Type B pancreatic cell (in vitro differentiated cells): ENCODE measurements at regions not wholly inside any gene's neighbourhood (a gene's known extent, or its start where the extent isn't known, plus 50 kb on each side); places are given as distances from the start of the nearest gene placed in this dataset.

Experiments used
- DNase-seq: peaks from one replicate; pipeline ENCODE4 v3.0.0; 2021; ENCODE audit warnings: mixed read lengths; ENCODE audit not compliant: unreplicated experiment; ENCODE audit errors: extremely low spot score
- H3K27ac Mint-ChIP-seq: 2 replicates; pipeline ENCODE4 v1.8.0; 2021; ENCODE audit warnings: mild to moderate bottlenecking, mixed read lengths
- H3K27me3 Mint-ChIP-seq: 2 replicates; pipeline ENCODE4 v1.8.0; 2021; ENCODE audit warnings: mixed read lengths
- H3K36me3 Mint-ChIP-seq: 2 replicates; pipeline ENCODE4 v1.8.0; 2021; ENCODE audit warnings: mixed read lengths
- H3K4me1 Mint-ChIP-seq: one replicate; pipeline ENCODE4 v1.8.0; 2021; ENCODE audit warnings: mixed read lengths; ENCODE audit not compliant: unreplicated experiment
- H3K4me3 Mint-ChIP-seq: 2 replicates; pipeline ENCODE4 v1.8.0; 2021; ENCODE audit warnings: mild to moderate bottlenecking, mixed read lengths
- H3K9me3 Mint-ChIP-seq: 2 replicates; pipeline ENCODE4 v1.8.0; 2021; ENCODE audit warnings: mixed read lengths
- CTCF ChIP-seq: fragments of 200-600 bp; sonication (generic); conservative IDR thresholded peaks from 2 replicates; pipeline ENCODE4 v1.5.0; 2021; ENCODE audit warnings: antibody characterized with exemption, mild to moderate bottlenecking

- H3K36me3 Mint-ChIP-seq: no peaks in the 10 kb centered on the region
- no peak for DNase-seq
- H3K4me3 Mint-ChIP-seq: no peak overlapping the region
- no peaks in the 10 kb centered on the region for H3K27me3 Mint-ChIP-seq
- peaks cover 13% of the 10 kb centered on the region for H3K4me1 Mint-ChIP-seq
- H3K27ac Mint-ChIP-seq: peak overlapping the region; percentile 9
- TF ChIP-seq CTCF: no peak
- H3K9me3 Mint-ChIP-seq: no peaks in the 10 kb centered on the region
These were observed 116.9 kb upstream of the MAP1LC3B2 start for GRCh38 chr12:116442304-116442703.

- DNase-seq: no peak
- TF ChIP-seq CTCF: no peak
- Mint-ChIP-seq H3K36me3 (no peaks in the 10 kb centered on the region), H3K4me1 (peaks cover 10% of the 10 kb centered on the region), H3K9me3 (no peaks in the 10 kb centered on the region), H3K27me3 (no peaks in the 10 kb centered on the region), H3K27ac (no peak overlapping the region), H3K4me3 (no peak overlapping the region)
These were observed 116.2 kb upstream of the MAP1LC3B2 start for GRCh38 chr12:116442946-116443345.

GRCh38 chr12:116443821-116444589, 115.2 kb upstream of the MAP1LC3B2 start:
- no peaks in the 10 kb centered on the region for H3K27me3 Mint-ChIP-seq
- H3K4me3 Mint-ChIP-seq: no peak overlapping the region
- H3K9me3 Mint-ChIP-seq: no peaks in the 10 kb centered on the region
- no peaks in the 10 kb centered on the region for H3K36me3 Mint-ChIP-seq
- no peak for DNase-seq
- TF ChIP-seq CTCF: no peak
- H3K27ac Mint-ChIP-seq: no peak overlapping the region
- peaks cover 5% of the 10 kb centered on the region for H3K4me1 Mint-ChIP-seq

- Mint-ChIP-seq H3K27me3 (no peaks in the 10 kb centered on the region), H3K36me3 (no peaks in the 10 kb centered on the region), H3K4me3 (no peak overlapping the region), H3K4me1 (peaks cover 5% of the 10 kb centered on the region), H3K27ac (no peak overlapping the region), H3K9me3 (no peaks in the 10 kb centered on the region)
- no peak for DNase-seq
- no peak for TF ChIP-seq CTCF
These were observed 114.6 kb upstream of the MAP1LC3B2 start for GRCh38 chr12:116444590-116444943.

GRCh38 chr12:116448165-116448739, 110.9 kb upstream of the MAP1LC3B2 start:
- H3K4me3 Mint-ChIP-seq: no peak overlapping the region

More at GRCh38 chr12:116448165-116448739, 110.9 kb upstream of the MAP1LC3B2 start:
- no peaks in the 10 kb centered on the region for H3K27me3 Mint-ChIP-seq
- no peak for TF ChIP-seq CTCF
- no peak for DNase-seq
- no peaks in the 10 kb centered on the region for H3K4me1 Mint-ChIP-seq
- H3K9me3 Mint-ChIP-seq: no peaks in the 10 kb centered on the region
- no peaks in the 10 kb centered on the region for H3K36me3 Mint-ChIP-seq
- no peak overlapping the region for H3K27ac Mint-ChIP-seq
